Common myeloid progenitor, CD34-positive (primary cell): ENCODE measurements at regions not wholly inside any gene's neighbourhood (a gene's known extent, or its start where the extent isn't known, plus 50 kb on each side); places are given as distances from the start of the nearest gene placed in this dataset.

Source experiments
- CTCF ChIA-PET: fragments of 350-600 bp; sonication (Branson Sonifier 250); formaldehyde crosslinking; loops from one replicate; lab custom pipeline; 2021; ENCODE audit warnings: antibody characterized with exemption; lab: Charles Lee
- POLR2A ChIA-PET: fragments of 350-600 bp; sonication (Branson Sonifier 250); formaldehyde crosslinking; loops from one replicate; lab custom pipeline; 2021; ENCODE audit warnings: antibody characterized with exemption; lab: Charles Lee
- DNase-seq, 3 donors: peaks; one replicate each; pipeline versions ENCODE4 v3.0.0 to v3.0.0-alpha.2; 2013
- H3K27ac ChIP-seq, 2 experiments: 1 replicate in 1 of 2; 2 replicates in 1 of 2; pipeline ENCODE4 v1.7.0; 2013; ENCODE audit warnings: inconsistent platforms in 2 of 2, low read length in 2 of 2, mild to moderate bottlenecking in 2 of 2, low read depth in 1 of 2, moderate library complexity in 1 of 2; ENCODE audit not compliant: severe bottlenecking in 2 of 2, insufficient read depth in 1 of 2, poor library complexity in 1 of 2
- H3K27me3 ChIP-seq, 5 experiments: replicated peaks in 2 of 5; 1 replicate in 3 of 5; 2 replicates in 2 of 5; pipeline versions ENCODE4 v1.6.1 to v1.7.0; 2013; ENCODE audit warnings: low read length in 4 of 5, mild to moderate bottlenecking in 2 of 5, moderate library complexity in 2 of 5, inconsistent platforms in 1 of 5; ENCODE audit not compliant: insufficient read depth in 5 of 5, control insufficient read depth in 4 of 5
- H3K36me3 ChIP-seq, 4 experiments: 1 replicate in 2 of 4; 2 replicates in 2 of 4; pipeline versions ENCODE4 v1.6.1 to v1.7.0; 2013; ENCODE audit warnings: low read length in 3 of 4, control low read depth in 1 of 4, mild to moderate bottlenecking in 1 of 4; ENCODE audit not compliant: control insufficient read depth in 4 of 4, insufficient read depth in 4 of 4
- H3K4me1 ChIP-seq, 4 experiments: 1 replicate in 3 of 4; 2 replicates in 1 of 4; pipeline versions ENCODE4 v1.6.1 to v1.7.1; 2013; ENCODE audit warnings: low read length in 3 of 4, mild to moderate bottlenecking in 3 of 4, control low read depth in 1 of 4, inconsistent platforms in 1 of 4, moderate library complexity in 1 of 4; ENCODE audit not compliant: control insufficient read depth in 4 of 4, insufficient read depth in 4 of 4; ENCODE audit errors: control extremely low read depth in 1 of 4
- H3K4me3 ChIP-seq, 7 experiments: 1 replicate in 4 of 7; 2 replicates in 3 of 7; pipeline versions ENCODE4 v1.5.1 to v1.7.0; 2013; ENCODE audit warnings: mild to moderate bottlenecking in 7 of 7, low read length in 6 of 7, moderate library complexity in 6 of 7, inconsistent platforms in 2 of 7, low read depth in 2 of 7, control low read depth in 1 of 7; ENCODE audit not compliant: insufficient read depth in 4 of 7, control insufficient read depth in 1 of 7; ENCODE audit errors: extremely low read depth in 1 of 7
- H3K9me3 ChIP-seq, 5 experiments: 1 replicate in 4 of 5; 2 replicates in 1 of 5; pipeline versions ENCODE4 v1.6.1 to v1.7.1; 2013; ENCODE audit warnings: low read length in 4 of 5, mild to moderate bottlenecking in 2 of 5, inconsistent platforms in 1 of 5, low read depth in 1 of 5, moderate library complexity in 1 of 5; ENCODE audit not compliant: control insufficient read depth in 4 of 5, insufficient read depth in 2 of 5; ENCODE audit errors: control extremely low read depth in 1 of 5
- WGBS: methylation state at CpG from one replicate; pipeline ENCODE4 v1.1.5; 2013; ENCODE audit not compliant: insufficient coverage; 5-methylcytosine and 5-hydroxymethylcytosine counted together

- H3K4me3 ChIP-seq = no peak overlapping the region
- H3K36me3 ChIP-seq = no peaks in the 10 kb centered on the region
- no CpG with 5 or more reads among the region's 1 CpG for WGBS
- ChIA-PET POLR2A (no interaction called here), CTCF (no interaction called here)
- no peaks in the 10 kb centered on the region for H3K4me1 ChIP-seq
- H3K27me3 ChIP-seq = no peaks in the 10 kb centered on the region
- DNase-seq = no peak
- H3K9me3 ChIP-seq = no peaks in the 10 kb centered on the region
- H3K27ac ChIP-seq = no peak overlapping the region
Measured at GRCh38 chr4:177771645-177772044, 329.4 kb upstream of the AGA start.

DNA sequence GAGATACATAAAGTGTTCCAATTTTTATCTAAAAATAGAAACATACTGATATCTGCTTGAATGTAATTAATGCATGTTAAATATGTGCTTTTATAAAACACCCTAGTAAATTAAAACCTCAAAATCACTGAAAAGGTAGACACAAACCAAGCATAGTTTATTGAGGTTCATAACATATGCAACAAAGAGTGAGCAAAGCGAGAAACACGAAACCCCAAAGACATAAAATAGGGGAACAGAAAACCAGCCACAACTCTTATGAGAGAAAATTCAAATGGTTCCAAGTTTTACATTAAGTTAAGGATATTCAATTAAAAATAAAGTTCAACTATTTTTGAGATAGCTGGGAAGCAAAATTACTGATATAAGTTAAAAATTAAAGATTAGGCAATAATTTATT lies 336.4 kb upstream of the AGA start:
- H3K27me3 ChIP-seq = no peaks in the 10 kb centered on the region
- no peaks in the 10 kb centered on the region for H3K4me1 ChIP-seq
- POLR2A ChIA-PET = no interaction called here
- CTCF ChIA-PET = no interaction called here
- no peaks in the 10 kb centered on the region for H3K9me3 ChIP-seq
- DNase-seq = no peak
- H3K4me3 ChIP-seq = no peak overlapping the region
- no peak overlapping the region for H3K27ac ChIP-seq
- H3K36me3 ChIP-seq = no peaks in the 10 kb centered on the region
- no CpG with 5 or more reads among the region's 2 CpGs for WGBS

DNA sequence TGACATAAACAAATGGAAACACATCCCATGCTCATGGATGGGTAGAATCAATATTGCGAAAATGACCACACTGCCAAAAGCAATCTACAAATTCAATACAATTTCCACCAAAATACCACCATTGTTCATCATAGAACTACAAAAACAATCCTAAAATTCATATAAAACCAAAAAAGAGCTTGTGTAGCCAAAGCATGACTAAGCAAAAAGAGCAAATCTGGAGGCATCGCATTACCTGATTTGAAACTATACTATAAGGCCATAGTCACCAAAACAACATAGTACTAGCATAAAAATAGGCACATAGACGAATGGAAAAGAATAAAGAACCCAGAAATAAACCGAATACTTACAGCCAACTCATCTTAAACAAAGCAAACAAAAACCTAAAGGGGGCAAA lies 342.8 kb upstream of the AGA start:
- Histone ChIP-seq H3K27ac (no peak overlapping the region), H3K27me3 (no peaks in the 10 kb centered on the region), H3K36me3 (no peaks in the 10 kb centered on the region), H3K4me3 (no peak overlapping the region), H3K9me3 (no peaks in the 10 kb centered on the region), H3K4me1 (no peaks in the 10 kb centered on the region)
- ChIA-PET CTCF (no interaction called here), POLR2A (no interaction called here)
- DNase-seq = no peak
- 100% methylated on average over 1 of the region's 4 CpGs for WGBS

GRCh38 chr4:177789610-177790009 lies 347.4 kb upstream of the AGA start:
- ChIA-PET CTCF (no interaction called here), POLR2A (no interaction called here)
- no peaks in the 10 kb centered on the region for H3K27me3 ChIP-seq
- no peaks in the 10 kb centered on the region for H3K9me3 ChIP-seq
- DNase-seq = no peak
- H3K36me3 ChIP-seq = no peaks in the 10 kb centered on the region
- no peak overlapping the region for H3K4me3 ChIP-seq
- no peaks in the 10 kb centered on the region for H3K4me1 ChIP-seq
- 97% methylated on average over 3 of the region's 4 CpGs for WGBS
- no peak overlapping the region for H3K27ac ChIP-seq

GRCh38 chr4:177791188-177791587 lies 349.0 kb upstream of the AGA start:
- Histone ChIP-seq H3K27ac (no peak overlapping the region), H3K4me3 (no peak overlapping the region), H3K4me1 (no peaks in the 10 kb centered on the region), H3K27me3 (no peaks in the 10 kb centered on the region), H3K9me3 (no peaks in the 10 kb centered on the region), H3K36me3 (no peaks in the 10 kb centered on the region)
- no CpG with 5 or more reads among the region's 4 CpGs for WGBS
- DNase-seq = no peak
- ChIA-PET CTCF (no interaction called here), POLR2A (no interaction called here)

DNA sequence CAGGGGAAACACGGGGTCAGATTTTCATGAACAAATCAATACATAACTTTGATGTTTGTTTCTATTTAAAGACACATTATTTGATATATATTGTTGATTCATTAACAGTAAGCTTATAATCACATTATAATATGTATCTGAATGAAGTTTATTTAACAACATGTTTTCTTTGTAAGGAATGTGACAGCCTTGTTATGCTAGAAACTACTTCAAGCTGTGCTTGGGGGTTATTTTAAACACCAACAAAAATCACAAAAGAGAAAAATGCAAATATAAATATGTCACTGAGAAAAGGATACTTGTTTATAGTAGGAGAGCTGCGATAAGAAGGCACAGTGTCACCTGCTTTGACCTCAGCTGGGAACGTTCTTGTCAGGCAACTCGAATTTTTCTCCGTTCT lies 354.6 kb upstream of the AGA start:
- 88% methylated on average over 4 of the region's 5 CpGs for WGBS
- Histone ChIP-seq H3K36me3 (no peaks in the 10 kb centered on the region), H3K4me3 (no peak overlapping the region), H3K9me3 (no peaks in the 10 kb centered on the region), H3K27ac (no peak overlapping the region), H3K27me3 (no peaks in the 10 kb centered on the region), H3K4me1 (no peaks in the 10 kb centered on the region)
- ChIA-PET CTCF (no interaction called here), POLR2A (no interaction called here)
- DNase-seq = no peak

- ChIA-PET POLR2A (no interaction called here), CTCF (no interaction called here)
- no peaks in the 10 kb centered on the region for H3K36me3 ChIP-seq
- no peaks in the 10 kb centered on the region for H3K27me3 ChIP-seq
- no peak overlapping the region for H3K27ac ChIP-seq
- no peak for DNase-seq
- WGBS = no CpG with 5 or more reads among the region's 1 CpG
- H3K9me3 ChIP-seq = no peaks in the 10 kb centered on the region
- no peaks in the 10 kb centered on the region for H3K4me1 ChIP-seq
- H3K4me3 ChIP-seq = no peak overlapping the region
Measured at GRCh38 chr4:177798161-177798560, 355.9 kb upstream of the AGA start.
